ENCODE measurements at regions not wholly inside any gene's neighbourhood (a gene's known extent, or its start where the extent isn't known, plus 50 kb on each side); places are given as distances from the start of the nearest gene placed in this dataset.

DNA sequence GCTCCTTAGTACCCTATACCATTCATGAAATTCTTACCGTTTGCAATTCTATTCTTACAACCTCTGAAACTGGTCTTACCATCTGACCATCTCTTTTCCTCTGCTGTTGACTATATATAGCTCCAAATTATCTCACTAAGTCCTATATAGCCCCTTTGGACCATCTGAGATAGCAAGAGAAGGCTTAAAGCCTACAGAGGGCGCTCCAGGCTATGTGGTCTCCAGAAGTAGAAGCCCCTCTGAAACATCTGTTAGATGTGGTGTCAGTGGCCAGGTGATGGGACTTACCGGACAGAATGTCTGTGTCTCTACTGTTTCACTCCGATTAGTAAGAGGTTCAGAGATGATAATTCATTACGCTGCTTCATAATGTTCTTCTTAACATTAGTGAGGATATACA, 140.7 kb upstream of the BMP2 start:
- no peaks in the 10 kb centered on the region for H3K36me3 ChIP-seq
- H3K27ac ChIP-seq, result no peak overlapping the region
- no peaks in the 10 kb centered on the region for H3K9me3 ChIP-seq (replicated peaks)
- no peaks in the 10 kb centered on the region for H3K27me3 ChIP-seq
- no peak overlapping the region for H3K4me3 ChIP-seq
- peak; percentile 13 to 52 for DNase-seq
- peaks cover 7% of the 10 kb centered on the region for H3K4me1 ChIP-seq

DNA sequence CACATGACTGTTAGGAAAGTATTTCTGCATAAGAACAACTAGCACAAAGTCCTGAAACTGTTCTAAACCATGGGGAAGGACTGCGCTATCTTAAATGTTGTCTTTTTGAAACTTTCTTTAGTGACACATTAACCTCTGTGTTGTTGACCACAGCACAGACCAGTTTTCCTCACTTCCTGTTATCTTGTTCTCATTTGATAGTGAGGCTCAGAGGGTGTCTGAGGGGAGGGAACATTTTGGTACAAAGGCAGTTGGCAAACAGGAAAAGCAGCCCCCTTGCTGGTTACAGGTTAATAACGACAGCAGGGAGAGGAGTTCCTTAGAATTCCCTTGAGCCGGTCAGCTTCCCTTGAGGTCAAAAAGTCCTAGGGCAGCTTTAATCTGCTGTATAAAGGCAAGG, 143.5 kb upstream of the BMP2 start:
- H3K4me3 ChIP-seq, result no peak overlapping the region
- no peaks in the 10 kb centered on the region for H3K27me3 ChIP-seq
- H3K4me1 ChIP-seq, result no peaks in the 10 kb centered on the region
- no peaks in the 10 kb centered on the region for H3K9me3 ChIP-seq (replicated peaks)
- no peak for DNase-seq
- H3K27ac ChIP-seq, result no peak overlapping the region
- no peaks in the 10 kb centered on the region for H3K36me3 ChIP-seq

DNA sequence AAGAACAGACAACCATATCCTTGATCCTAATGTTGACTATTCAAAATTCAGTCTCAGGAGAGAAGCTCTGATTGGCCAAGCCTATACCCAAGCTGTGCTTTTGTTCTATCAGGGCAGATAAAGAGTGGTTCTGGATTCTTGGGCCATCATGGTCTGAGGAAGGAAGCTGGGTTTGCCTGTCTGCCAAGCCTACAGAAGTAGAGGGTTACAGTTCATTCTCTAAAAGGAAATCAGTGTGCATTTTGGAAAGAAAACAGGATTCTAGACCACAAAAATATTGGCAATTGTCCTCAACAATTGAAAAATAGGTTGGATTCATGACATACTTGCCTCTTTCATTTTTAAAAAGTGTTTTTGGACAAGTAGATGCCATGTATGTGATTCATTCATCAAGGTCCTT, 145.4 kb upstream of the BMP2 start:
- no peaks in the 10 kb centered on the region for H3K36me3 ChIP-seq
- no peak for DNase-seq
- no peak overlapping the region for H3K27ac ChIP-seq
- H3K9me3 ChIP-seq (replicated peaks), result no peaks in the 10 kb centered on the region
- H3K27me3 ChIP-seq, result no peaks in the 10 kb centered on the region
- no peaks in the 10 kb centered on the region for H3K4me1 ChIP-seq
- no peak overlapping the region for H3K4me3 ChIP-seq

DNA sequence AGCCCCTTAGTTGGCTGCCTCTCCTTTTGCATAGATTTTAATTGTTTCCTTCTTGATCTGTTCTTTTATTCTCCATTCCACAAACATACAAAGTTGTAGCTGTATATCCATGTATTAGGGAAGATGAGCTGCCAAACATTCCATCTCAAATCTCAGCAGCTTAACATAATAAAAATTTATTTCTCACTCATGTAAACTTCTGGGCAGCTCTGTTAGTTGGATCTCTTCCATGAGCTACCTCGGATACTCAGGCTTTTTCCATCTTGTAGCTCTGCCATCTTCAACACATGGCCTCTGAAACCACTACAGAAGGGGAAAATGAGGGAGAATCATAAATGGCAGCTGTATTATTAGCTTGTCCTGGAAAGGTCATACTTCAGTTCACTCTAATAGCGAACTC, 149.4 kb upstream of the BMP2 start:
- H3K27ac ChIP-seq, result no peak overlapping the region
- DNase-seq, result no peak
- H3K36me3 ChIP-seq, result no peaks in the 10 kb centered on the region
- H3K4me3 ChIP-seq, result no peak overlapping the region
- H3K9me3 ChIP-seq (replicated peaks), result no peaks in the 10 kb centered on the region
- no peaks in the 10 kb centered on the region for H3K27me3 ChIP-seq
- H3K4me1 ChIP-seq, result no peaks in the 10 kb centered on the region

DNA sequence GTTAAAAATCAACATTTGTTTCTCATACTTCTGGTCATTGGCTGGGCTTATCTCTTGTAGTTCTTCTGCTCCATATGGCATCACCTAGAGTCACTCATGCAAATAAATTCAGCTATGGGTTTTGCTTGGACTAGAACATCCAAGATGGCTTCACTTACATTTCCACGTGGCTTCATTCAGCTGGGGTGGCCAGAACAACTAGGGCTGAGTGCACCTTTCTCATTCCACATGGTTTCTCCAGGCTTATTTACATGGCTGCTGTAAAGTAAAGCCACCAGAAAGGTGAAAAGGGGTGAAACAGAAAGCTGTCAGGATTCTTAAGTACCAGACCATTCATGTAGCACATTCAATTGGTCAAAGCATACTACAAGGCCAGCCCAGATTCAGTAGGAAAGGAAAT, 151.1 kb upstream of the BMP2 start:
- no peak for DNase-seq
- no peaks in the 10 kb centered on the region for H3K36me3 ChIP-seq
- H3K4me1 ChIP-seq, result no peaks in the 10 kb centered on the region
- H3K27ac ChIP-seq, result no peak overlapping the region
- no peaks in the 10 kb centered on the region for H3K9me3 ChIP-seq (replicated peaks)
- no peak overlapping the region for H3K4me3 ChIP-seq
- H3K27me3 ChIP-seq, result no peaks in the 10 kb centered on the region

DNA sequence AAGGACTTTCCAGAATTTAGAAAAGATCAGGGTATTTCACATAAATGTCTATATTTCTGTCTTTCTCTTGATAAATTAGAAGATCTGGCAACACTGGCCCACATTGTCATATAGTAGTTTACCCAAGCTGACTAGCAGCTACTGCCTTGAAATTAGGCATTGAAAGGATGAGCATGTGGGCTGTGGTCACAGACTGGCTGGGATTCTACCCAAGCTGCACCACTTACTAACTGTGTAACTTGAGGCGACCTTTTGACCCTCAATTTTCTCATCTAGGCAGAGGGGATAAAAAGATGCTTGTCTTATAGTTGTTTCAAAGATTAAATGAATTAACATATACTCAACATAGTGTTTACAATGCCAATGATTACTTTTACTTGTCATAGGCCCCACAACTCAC, 152.7 kb upstream of the BMP2 start:
- H3K4me3 ChIP-seq, result no peak overlapping the region
- no peaks in the 10 kb centered on the region for H3K36me3 ChIP-seq
- H3K27me3 ChIP-seq, result no peaks in the 10 kb centered on the region
- no peak for DNase-seq
- no peak overlapping the region for H3K27ac ChIP-seq
- H3K9me3 ChIP-seq (replicated peaks), result no peaks in the 10 kb centered on the region
- no peaks in the 10 kb centered on the region for H3K4me1 ChIP-seq

DNA sequence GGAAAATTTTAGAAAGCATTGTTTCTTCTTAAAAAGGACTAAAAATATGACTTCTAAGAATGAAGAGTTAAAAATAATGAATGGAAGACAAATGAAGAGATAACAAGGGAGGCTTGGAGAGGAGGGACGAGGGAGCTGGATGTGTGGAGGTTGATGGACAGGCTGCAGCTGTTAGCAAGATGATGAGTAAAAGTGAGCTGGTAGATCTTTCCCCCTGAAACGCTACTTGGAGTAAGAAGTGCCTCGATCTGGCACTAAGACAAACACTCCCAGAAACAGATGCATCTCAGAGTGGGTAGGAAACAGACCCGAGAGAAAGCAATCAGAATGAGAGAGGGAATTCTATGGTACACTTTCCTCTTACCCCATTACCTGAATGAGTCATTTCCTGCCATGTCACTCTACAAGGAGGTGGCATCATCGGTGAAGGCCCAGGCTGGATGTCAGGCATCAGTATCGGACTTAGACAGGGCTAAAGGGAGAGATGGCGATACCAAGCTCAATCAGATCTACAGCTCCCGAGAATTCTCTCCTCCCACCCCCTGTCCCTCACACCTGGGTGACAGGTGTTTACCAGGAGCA, 154.1 kb upstream of the BMP2 start:
- Histone ChIP-seq H3K36me3 (no peaks in the 10 kb centered on the region), H3K9me3 (replicated peaks) (no peaks in the 10 kb centered on the region), H3K27ac (no peak overlapping the region), H3K4me3 (no peak overlapping the region), H3K4me1 (no peaks in the 10 kb centered on the region), H3K27me3 (no peaks in the 10 kb centered on the region)
- peak in 1 of 2 experiments; percentile 27 for DNase-seq

DNA sequence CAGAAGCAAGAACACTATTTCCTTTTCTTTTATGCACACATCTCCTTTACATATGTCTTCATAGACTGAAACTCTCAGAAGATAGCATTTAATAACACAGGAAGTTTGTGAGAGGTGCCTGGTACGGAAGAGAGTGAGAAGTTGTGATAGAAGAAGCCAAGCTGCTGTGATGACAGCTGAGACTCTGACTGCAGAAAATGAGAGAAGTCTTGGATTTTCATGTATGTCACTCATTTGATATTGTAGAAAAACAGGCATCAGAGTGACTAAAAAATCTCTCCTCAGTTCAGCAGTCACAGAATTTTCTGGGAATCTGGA, 154.9 kb upstream of the BMP2 start:
- Histone ChIP-seq H3K27me3 (no peaks in the 10 kb centered on the region), H3K9me3 (replicated peaks) (no peaks in the 10 kb centered on the region), H3K4me1 (no peaks in the 10 kb centered on the region), H3K4me3 (no peak overlapping the region), H3K36me3 (no peaks in the 10 kb centered on the region), H3K27ac (no peak overlapping the region)
- DNase-seq, result no peak

DNA sequence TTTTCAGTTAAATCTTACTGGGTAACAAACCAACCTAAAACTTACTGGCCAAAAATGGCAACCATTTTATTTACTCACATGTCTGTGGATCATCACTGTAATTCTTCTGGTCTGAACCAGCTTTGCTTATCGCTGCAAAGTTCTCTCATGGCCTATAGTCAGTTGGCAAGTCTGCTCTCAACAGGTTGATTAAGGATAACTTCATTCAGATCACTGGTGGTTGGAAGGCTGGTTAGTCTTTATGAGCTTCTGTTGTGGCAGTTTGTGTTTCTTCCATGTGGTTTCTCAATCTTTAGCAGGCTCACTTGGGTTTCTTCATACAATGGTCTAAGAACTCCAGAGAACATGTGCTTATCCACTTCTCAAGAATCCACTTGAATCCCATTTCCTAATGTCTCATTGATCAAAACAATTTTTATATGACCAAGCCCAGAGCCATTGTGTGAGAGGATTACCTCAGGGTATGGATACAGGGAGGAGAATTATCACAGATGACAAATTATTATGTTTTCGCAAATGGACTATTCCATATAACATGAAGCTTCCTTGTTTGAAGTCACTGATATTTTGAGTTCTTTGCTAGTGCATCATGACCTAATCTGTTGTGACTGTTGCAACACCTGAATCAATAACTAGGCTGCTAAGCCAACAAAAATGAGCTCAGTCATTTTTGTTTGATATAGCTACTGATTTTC, 155.4 kb upstream of the BMP2 start:
- Histone ChIP-seq H3K27me3 (no peaks in the 10 kb centered on the region), H3K36me3 (no peaks in the 10 kb centered on the region), H3K4me3 (no peak overlapping the region), H3K27ac (no peak overlapping the region), H3K9me3 (replicated peaks) (no peaks in the 10 kb centered on the region), H3K4me1 (no peaks in the 10 kb centered on the region)
- DNase-seq, result no peak

DNA sequence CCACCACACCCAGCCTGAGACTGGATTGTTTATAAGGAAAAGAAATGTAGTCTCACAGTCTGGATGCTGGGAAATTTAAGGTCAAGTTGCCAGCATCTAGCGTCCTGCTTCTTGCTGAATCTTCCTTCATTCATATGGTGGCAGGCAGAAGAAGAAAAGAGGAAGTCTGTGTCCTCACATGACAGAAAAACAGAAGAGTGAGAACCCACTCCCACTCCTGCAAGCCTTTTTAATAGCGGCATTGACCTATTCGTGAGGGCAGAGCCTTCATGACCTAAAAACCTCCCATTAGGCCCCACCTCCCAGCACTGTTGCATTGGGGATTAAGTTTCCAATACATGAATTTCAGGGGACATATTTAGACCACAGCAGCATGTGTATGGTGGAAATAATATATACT, 160.8 kb upstream of the BMP2 start:
- Histone ChIP-seq H3K27ac (no peak overlapping the region), H3K9me3 (replicated peaks) (no peaks in the 10 kb centered on the region), H3K4me3 (no peak overlapping the region), H3K36me3 (no peaks in the 10 kb centered on the region), H3K27me3 (no peaks in the 10 kb centered on the region), H3K4me1 (no peaks in the 10 kb centered on the region)
- DNase-seq, result no peak

DNA sequence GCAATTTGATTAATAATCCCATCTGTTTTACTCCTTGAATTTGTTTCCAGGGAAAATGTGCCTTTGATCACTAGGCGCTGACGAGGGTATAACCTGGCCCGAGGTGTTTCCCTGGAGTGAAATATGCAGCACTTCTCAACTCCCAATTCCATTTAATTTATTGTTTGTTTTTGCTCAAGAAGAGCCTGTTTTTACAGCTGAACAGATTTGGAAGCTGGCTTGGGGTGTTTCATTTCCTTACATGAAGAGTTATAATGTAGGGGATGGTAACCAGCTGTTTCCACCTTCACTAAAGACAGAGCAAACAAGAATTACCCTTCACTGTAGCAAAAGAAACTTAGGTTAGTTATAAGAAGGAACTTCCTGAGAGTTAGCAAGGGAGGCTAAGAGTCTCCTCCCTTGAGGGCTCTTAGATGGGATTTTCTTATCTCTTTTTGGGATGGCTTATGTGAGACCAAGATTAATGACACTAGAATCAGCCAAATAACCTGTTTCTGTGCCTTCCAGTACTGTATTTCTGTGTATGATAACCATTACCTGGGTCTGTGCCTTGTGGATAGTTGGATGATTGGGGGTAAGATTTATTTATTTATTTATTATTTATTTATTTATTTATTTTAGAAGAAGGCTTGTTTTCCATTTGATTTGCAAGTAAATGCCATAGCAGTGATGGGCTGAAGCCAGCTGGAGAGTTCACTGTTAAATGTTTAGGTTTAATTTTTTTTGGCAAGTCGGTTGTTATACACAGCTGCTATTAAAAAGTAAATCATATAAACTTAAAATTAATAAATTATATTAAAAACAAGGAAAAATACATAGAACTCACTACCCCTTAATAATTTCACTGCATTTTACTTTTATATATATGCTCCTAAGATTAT, 162.2 kb upstream of the BMP2 start:
- Histone ChIP-seq H3K27ac (no peak overlapping the region), H3K9me3 (replicated peaks) (no peaks in the 10 kb centered on the region), H3K4me3 (no peak overlapping the region), H3K4me1 (no peaks in the 10 kb centered on the region), H3K36me3 (no peaks in the 10 kb centered on the region), H3K27me3 (no peaks in the 10 kb centered on the region)
- no peak for DNase-seq

DNA sequence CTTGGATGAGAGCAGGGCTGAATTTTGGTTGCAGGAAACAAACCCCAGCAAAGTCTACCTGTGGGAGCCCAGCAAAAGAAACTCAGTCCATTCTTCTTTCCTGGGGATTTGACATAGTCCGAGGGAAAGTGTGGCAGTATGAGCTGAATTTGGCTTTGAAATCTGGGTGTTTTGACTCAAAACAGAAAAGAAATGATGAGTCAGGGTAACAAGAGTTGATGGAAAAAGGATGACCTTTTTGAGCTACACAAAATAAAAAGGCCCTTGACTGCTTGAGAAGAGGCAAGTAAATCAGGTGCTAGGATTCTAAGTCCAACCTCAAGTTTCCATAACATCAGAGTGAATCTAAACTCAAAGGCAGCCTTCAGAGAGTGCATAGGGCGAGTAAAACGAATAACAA, 163.3 kb upstream of the BMP2 start:
- no peaks in the 10 kb centered on the region for H3K9me3 ChIP-seq (replicated peaks)
- DNase-seq, result no peak
- H3K36me3 ChIP-seq, result no peaks in the 10 kb centered on the region
- H3K27ac ChIP-seq, result no peak overlapping the region
- H3K27me3 ChIP-seq, result no peaks in the 10 kb centered on the region
- no peaks in the 10 kb centered on the region for H3K4me1 ChIP-seq
- H3K4me3 ChIP-seq, result no peak overlapping the region

DNA sequence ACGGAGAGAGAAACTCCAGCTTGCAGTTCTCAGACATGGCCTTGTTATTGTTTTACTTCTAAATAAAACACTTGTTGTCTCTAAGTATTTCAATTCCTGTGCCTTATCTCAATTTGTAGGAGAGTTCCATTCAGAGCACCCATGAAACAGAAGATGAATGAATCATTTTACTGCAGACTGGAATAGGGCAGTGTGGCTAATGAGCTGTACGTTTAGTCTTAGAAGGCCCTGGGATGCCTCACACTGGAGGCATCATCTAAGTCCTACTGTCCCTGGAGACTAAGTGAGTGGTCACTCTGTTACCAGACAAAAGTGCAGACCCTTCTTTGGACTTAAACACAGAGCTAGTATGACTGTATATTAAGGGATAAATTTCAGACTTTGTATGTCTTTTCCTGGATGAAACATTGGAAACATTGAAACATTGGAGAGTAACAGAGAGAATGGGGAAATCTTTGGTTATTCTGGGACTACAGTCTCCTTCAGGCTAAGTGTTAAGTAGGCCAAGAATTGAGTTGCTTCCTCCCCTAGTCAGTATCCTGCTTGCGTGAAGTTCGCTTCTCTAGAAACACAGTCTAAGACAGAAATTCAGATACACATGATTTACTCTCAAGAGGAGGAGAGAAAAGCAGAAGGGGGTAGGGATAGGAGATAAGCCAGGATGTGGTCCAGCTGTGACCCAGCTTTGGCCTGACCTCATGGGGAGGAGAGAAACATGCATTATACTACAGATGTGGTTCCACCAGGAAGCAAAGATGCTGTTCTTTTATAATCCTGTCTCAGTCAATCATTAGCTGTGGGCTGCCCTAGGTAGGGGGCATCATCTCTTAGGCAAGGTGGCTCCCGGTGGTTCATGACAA, 167.4 kb upstream of the BMP2 start:
- Histone ChIP-seq H3K27ac (no peak overlapping the region), H3K9me3 (replicated peaks) (no peaks in the 10 kb centered on the region), H3K27me3 (no peaks in the 10 kb centered on the region), H3K4me1 (no peaks in the 10 kb centered on the region), H3K4me3 (no peak overlapping the region), H3K36me3 (no peaks in the 10 kb centered on the region)
- DNase-seq, result no peak

DNA sequence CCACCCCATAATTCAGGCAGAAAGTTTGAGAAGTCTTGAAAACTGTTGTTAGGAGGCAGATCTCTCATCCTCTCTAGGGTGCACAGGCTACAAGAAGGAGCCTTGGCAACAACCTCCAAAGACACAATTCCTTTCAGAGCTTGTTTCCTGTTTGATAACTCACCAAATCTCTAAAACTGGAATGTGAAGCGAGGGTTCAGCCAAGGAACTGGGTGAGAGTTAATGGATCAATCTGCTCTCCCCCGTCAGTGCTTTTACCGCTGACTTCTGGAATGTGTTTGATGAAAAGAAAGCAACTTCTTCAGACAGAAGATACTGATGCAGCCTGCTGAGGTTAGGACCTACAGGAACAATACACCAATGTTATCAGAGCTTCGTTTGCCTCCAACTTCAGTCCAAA, 171.8 kb upstream of the BMP2 start:
- H3K4me3 ChIP-seq, result no peak overlapping the region
- H3K4me1 ChIP-seq, result no peaks in the 10 kb centered on the region
- H3K27ac ChIP-seq, result no peak overlapping the region
- H3K9me3 ChIP-seq (replicated peaks), result no peaks in the 10 kb centered on the region
- DNase-seq, result no peak
- H3K27me3 ChIP-seq, result no peaks in the 10 kb centered on the region
- no peaks in the 10 kb centered on the region for H3K36me3 ChIP-seq
